HCT116 (cell line): ENCODE measurements at regions not wholly inside any gene's neighbourhood (a gene's known extent, or its start where the extent isn't known, plus 50 kb on each side); places are given as distances from the start of the nearest gene placed in this dataset.

Experiments used
- ATAC-seq: fragments of 200-7000 bp; cut with Tn5 transposase; 2 replicates; pipeline ENCODE4 v1.9.1; 2020; ENCODE audit warnings: mild to moderate bottlenecking, moderate library complexity
- BruUV-seq: library from RNA; stranded (reverse); fragments of 400-500 nt; replicated peaks from 2 replicates; lab custom pipeline; 2021; lab: Mats Ljungman, UMichigan
- CTCF ChIA-PET: fragments of 300-600 bp; sonication (Branson Sonifier 250); formaldehyde crosslinking; loops from one replicate; lab custom pipeline; 2021; ENCODE audit warnings: antibody characterized with exemption; lab: Charles Lee
- POLR2A ChIA-PET: fragments of 300-600, 350-600 bp; sonication (Branson Sonifier 250); formaldehyde crosslinking; loops from one replicate; lab custom pipeline; 2021; ENCODE audit warnings: antibody characterized with exemption; lab: Charles Lee
- RAD21 ChIA-PET, 2 experiments: fragments of 300-600 bp; sonication (Branson Sonifier 250); formaldehyde crosslinking; loops; one replicate each; lab custom pipeline; 2023; ENCODE audit warnings: low total read pairs in 2 of 2; ENCODE audit not compliant: uncharacterized antibody in 2 of 2, unreplicated experiment in 2 of 2, low non-redundant PET in 1 of 2; lab: Charles Lee
- DNase-seq: peaks from one replicate; pipeline ENCODE4 v3.0.0-alpha.2; 2010; ENCODE audit warnings: low read depth, low spot score
- H2AFZ ChIP-seq: fragments of 200-600 bp; shearing (Covaris generic), sonication (generic); 2 replicates; pipeline ENCODE4 v1.6.1; 2017; ENCODE audit warnings: low read depth, mixed run types, mixed read lengths, antibody characterized with exemption, low read length; ENCODE audit not compliant: poor library complexity, severe bottlenecking
- H3K27ac ChIP-seq: 2 replicates; pipeline ENCODE4 v1.5.1; 2012; ENCODE audit warnings: low read depth, low read length
- H3K27me3 ChIP-seq: fragments of 200-600 bp; sonication (generic); 2 replicates; pipeline ENCODE4 v1.6.1; 2016; ENCODE audit warnings: mixed run types, low read length, mixed read lengths; ENCODE audit not compliant: insufficient read depth
- H3K36me3 ChIP-seq, 2 experiments: fragments of 200-500 bp in 1 of 2; fragments of 200-600 bp in 1 of 2; sonication (Bioruptor generic) in 1 of 2; sonication (generic) in 1 of 2; 2 replicates each; pipeline versions ENCODE4 v1.5.1 to v1.6.1; 2014 to 2016; ENCODE audit warnings: low read length in 2 of 2, inconsistent platforms in 1 of 2, mixed read lengths in 1 of 2, mixed run types in 1 of 2; ENCODE audit not compliant: insufficient read depth in 2 of 2, control insufficient read depth in 1 of 2
- H3K4me1 ChIP-seq, 2 experiments: fragments of 200-600 bp in 1 of 2; sonication (generic) in 1 of 2; 2 replicates each; pipeline versions ENCODE4 v1.5.1 to v1.6.1; 2012 to 2017; ENCODE audit warnings: low read length in 2 of 2, inconsistent platforms in 1 of 2, mild to moderate bottlenecking in 1 of 2, mixed read lengths in 1 of 2, mixed run types in 1 of 2, moderate library complexity in 1 of 2; ENCODE audit not compliant: insufficient read depth in 2 of 2, control insufficient read depth in 1 of 2
- H3K4me2 ChIP-seq: fragments of 200-600 bp; sonication (generic); 2 replicates; pipeline ENCODE4 v1.6.1; 2017; ENCODE audit warnings: mixed run types, low read length, mixed read lengths
- H3K4me3 ChIP-seq, 2 experiments: fragments of 200-600 bp in 1 of 2; sonication (generic) in 1 of 2; replicated peaks in 1 of 2; 2 replicates each; pipeline ENCODE4 v1.5.1; 2011 to 2016; ENCODE audit warnings: low read length in 2 of 2, control low read depth in 1 of 2, low read depth in 1 of 2, mild to moderate bottlenecking in 1 of 2, mixed read lengths in 1 of 2, mixed run types in 1 of 2
- H3K79me2 ChIP-seq: fragments of 200-600 bp; sonication (generic); 2 replicates; pipeline ENCODE4 v1.6.1; 2017; ENCODE audit warnings: mild to moderate bottlenecking, mixed run types, low read length, moderate library complexity, mixed read lengths; ENCODE audit not compliant: insufficient read depth
- H3K9ac ChIP-seq: fragments of 200-600 bp; sonication (generic); 2 replicates; pipeline ENCODE4 v1.6.1; 2016; ENCODE audit warnings: low read length, mixed read lengths
- H3K9me2 ChIP-seq: fragments of 200-600 bp; sonication (generic), shearing (Covaris generic); 2 replicates; pipeline ENCODE4 v1.6.1; 2017; ENCODE audit warnings: mixed run types, mild to moderate bottlenecking, moderate library complexity; ENCODE audit not compliant: insufficient read depth
- H3K9me3 ChIP-seq, 2 experiments: fragments of 200-500 bp in 1 of 2; fragments of 200-600 bp in 1 of 2; sonication (Bioruptor generic) in 1 of 2; sonication (generic) in 1 of 2; 2 replicates each; pipeline ENCODE4 v1.6.1; 2014 to 2017; ENCODE audit warnings: low read length in 2 of 2, mixed read lengths in 2 of 2, inconsistent platforms in 1 of 2, low read depth in 1 of 2, mild to moderate bottlenecking in 1 of 2, mixed run types in 1 of 2, moderate library complexity in 1 of 2; ENCODE audit not compliant: control insufficient read depth in 1 of 2, insufficient read depth in 1 of 2
- H4K20me1 ChIP-seq: fragments of 200-600 bp; sonication (generic), shearing (Covaris generic); 2 replicates; pipeline ENCODE4 v1.6.1; 2017; ENCODE audit warnings: mixed run types, mild to moderate bottlenecking, moderate library complexity; ENCODE audit not compliant: insufficient read depth
- ELF1 ChIP-seq: IDR thresholded peaks from 2 replicates; pipeline ENCODE4 v1.6.1; 2012; ENCODE audit warnings: low read depth, borderline replicate concordance
- EZH2 ChIP-seq: fragments of 200-600 bp; sonication (generic); IDR thresholded peaks from 2 replicates; pipeline ENCODE4 v1.6.1; 2017; ENCODE audit warnings: antibody characterized with exemption, mixed run types
- FOSL1 ChIP-seq: IDR thresholded peaks from 2 replicates; pipeline ENCODE4 v1.6.1; 2012; ENCODE audit warnings: low read depth
- POLR2A ChIP-seq: IDR thresholded peaks from 2 replicates; pipeline ENCODE4 v1.7.0; 2011; ENCODE audit warnings: borderline replicate concordance; ENCODE audit not compliant: insufficient read depth, insufficient read length; ENCODE audit errors: extremely low read depth
- SP1 ChIP-seq: IDR thresholded peaks from 2 replicates; pipeline ENCODE4 v1.6.1; 2012; ENCODE audit warnings: low read depth
- YY1 ChIP-seq: IDR thresholded peaks from 2 replicates; pipeline ENCODE4 v1.6.1; 2011; ENCODE audit warnings: low read length, low read depth, moderate library complexity, mild to moderate bottlenecking; ENCODE audit not compliant: insufficient replicate concordance; ENCODE audit errors: extremely low read depth
- ZFX ChIP-seq: fragments of 450-650 bp; IDR thresholded peaks from 2 replicates; pipeline ENCODE4 v1.6.1; 2017
- intact Hi-C: fragments of 100-400 bp; cut with micrococcal nuclease; formaldehyde crosslinking; loops from 2 replicates; pipeline ENCODE4 v1.10.0; 2022
- TF ChIP-seq, protein P1 (sequence below): IDR thresholded peaks from 2 replicates; pipeline ENCODE4 v1.6.1; 2012
- TF ChIP-seq, protein P2 (sequence below): IDR thresholded peaks from 2 replicates; pipeline ENCODE4 v1.6.1; 2012; ENCODE audit warnings: low read depth
- TF ChIP-seq, protein P3 (sequence below): IDR thresholded peaks from 2 replicates; pipeline ENCODE4 v1.6.1; 2011; ENCODE audit warnings: mild to moderate bottlenecking, low read length, moderate library complexity; ENCODE audit not compliant: insufficient replicate concordance; ENCODE audit errors: extremely low read depth

DNA sequence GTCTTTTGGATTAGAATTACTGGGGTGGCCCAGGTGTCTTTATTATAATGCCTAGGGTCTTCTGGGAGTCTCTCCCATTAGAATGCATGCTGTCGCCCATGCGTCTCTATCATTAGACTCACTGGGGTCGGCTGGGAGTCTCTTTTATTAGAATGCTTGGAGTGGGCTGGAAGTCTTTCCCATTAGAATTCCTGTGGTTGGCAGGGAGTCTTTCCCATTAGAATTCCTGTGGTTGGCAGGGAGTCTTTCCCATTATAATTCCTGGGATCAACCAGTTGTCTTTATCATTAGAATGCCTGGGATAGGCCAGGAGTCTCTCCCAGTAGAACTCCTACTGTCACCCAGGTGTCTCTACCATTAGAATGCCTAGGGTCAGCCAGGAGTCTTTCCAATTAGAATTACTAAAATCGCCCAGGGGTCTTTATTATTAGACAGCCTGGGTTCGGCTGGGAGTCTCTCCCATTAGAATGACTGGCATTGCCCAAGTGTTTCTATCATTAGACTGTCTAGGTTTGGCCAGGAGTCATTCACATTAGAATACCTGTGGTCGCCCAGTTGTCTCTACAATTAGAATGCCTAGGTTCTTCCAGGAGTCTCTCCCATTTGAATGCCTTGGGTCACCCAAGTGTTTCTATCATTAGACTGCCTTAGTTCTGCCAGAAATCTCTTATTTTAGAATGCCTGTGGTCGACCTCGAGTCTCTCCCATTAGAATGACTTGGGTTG lies 1558.5 kb downstream of the UQCRFS1 start:
- DNase-seq (no peak), ATAC-seq (no peak)
- Histone ChIP-seq H3K9me2 (no peaks in the 10 kb centered on the region), H4K20me1 (no peaks in the 10 kb centered on the region), H3K79me2 (no peaks in the 10 kb centered on the region), H3K27me3 (no peaks in the 10 kb centered on the region), H3K27ac (no peak overlapping the region), H3K4me2 (no peak overlapping the region), H3K4me1 (no peaks in the 10 kb centered on the region), H3K9me3 (peaks cover 0 to 33% of the 10 kb centered on the region in 2 experiments; a peak in 2 of 4 replicates), H2AFZ (no peak overlapping the region), H3K9ac (no peak overlapping the region), H3K4me3 (no peak overlapping the region), H3K36me3 (no peaks in the 10 kb centered on the region)
- intact Hi-C loops = no loop called here
- no TSS peak for BruUV-seq
- ChIA-PET POLR2A (no interaction called here), RAD21 (no interaction called here), CTCF (no interaction called here)
- no peak for TF ChIP-seq POLR2A
- no peak for TF ChIP-seq SP1
- no peak for TF ChIP-seq FOSL1

DNA sequence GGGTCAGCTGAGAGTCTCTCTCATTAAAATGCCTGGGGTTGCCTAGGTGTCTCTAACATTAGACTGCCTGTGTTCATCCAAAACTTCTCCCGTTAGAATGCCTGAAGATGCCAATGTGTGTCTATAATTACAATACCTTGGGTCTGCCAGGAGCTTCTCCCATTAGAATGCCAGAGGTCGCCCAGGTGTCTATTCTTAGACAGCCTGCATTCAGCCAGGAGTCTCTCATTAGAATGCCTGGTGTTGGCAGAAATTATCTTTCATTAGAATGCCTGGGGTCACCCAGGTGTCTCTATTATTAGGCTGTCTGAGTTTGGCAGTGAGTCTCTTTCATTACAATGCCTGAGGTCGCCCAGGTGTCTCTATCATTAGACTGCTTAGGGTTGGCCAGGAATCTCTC lies 1560.2 kb downstream of the UQCRFS1 start:
- H3K4me1 ChIP-seq = no peaks in the 10 kb centered on the region
- ChIA-PET POLR2A (no interaction called here), RAD21 (no interaction called here), CTCF (no interaction called here)
- no TSS peak for BruUV-seq
- H3K9me2 ChIP-seq = no peaks in the 10 kb centered on the region
- no peak overlapping the region for H2AFZ ChIP-seq
- H3K4me2 ChIP-seq = no peak overlapping the region
- ATAC-seq (no peak), DNase-seq (no peak)
- no peak overlapping the region for H3K4me3 ChIP-seq
- H4K20me1 ChIP-seq = no peaks in the 10 kb centered on the region
- H3K79me2 ChIP-seq = no peaks in the 10 kb centered on the region
- no peak overlapping the region for H3K9ac ChIP-seq
- H3K27ac ChIP-seq = no peak overlapping the region
- intact Hi-C loops = no loop called here
- H3K9me3 ChIP-seq = peaks cover 0 to 21% of the 10 kb centered on the region in 2 experiments; a peak in 2 of 4 replicates
- H3K36me3 ChIP-seq = no peaks in the 10 kb centered on the region
- H3K27me3 ChIP-seq = no peaks in the 10 kb centered on the region
- no peak for TF ChIP-seq EZH2
- no peak for TF ChIP-seq POLR2A
- no peak for TF ChIP-seq ELF1
- no peak for TF ChIP-seq FOSL1
- TF ChIP-seq, protein P1, sequence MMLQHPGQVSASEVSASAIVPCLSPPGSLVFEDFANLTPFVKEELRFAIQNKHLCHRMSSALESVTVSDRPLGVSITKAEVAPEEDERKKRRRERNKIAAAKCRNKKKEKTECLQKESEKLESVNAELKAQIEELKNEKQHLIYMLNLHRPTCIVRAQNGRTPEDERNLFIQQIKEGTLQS = no peak
- TF ChIP-seq ZFX = no peak
- TF ChIP-seq SP1 = no peak
- TF ChIP-seq, protein P2, sequence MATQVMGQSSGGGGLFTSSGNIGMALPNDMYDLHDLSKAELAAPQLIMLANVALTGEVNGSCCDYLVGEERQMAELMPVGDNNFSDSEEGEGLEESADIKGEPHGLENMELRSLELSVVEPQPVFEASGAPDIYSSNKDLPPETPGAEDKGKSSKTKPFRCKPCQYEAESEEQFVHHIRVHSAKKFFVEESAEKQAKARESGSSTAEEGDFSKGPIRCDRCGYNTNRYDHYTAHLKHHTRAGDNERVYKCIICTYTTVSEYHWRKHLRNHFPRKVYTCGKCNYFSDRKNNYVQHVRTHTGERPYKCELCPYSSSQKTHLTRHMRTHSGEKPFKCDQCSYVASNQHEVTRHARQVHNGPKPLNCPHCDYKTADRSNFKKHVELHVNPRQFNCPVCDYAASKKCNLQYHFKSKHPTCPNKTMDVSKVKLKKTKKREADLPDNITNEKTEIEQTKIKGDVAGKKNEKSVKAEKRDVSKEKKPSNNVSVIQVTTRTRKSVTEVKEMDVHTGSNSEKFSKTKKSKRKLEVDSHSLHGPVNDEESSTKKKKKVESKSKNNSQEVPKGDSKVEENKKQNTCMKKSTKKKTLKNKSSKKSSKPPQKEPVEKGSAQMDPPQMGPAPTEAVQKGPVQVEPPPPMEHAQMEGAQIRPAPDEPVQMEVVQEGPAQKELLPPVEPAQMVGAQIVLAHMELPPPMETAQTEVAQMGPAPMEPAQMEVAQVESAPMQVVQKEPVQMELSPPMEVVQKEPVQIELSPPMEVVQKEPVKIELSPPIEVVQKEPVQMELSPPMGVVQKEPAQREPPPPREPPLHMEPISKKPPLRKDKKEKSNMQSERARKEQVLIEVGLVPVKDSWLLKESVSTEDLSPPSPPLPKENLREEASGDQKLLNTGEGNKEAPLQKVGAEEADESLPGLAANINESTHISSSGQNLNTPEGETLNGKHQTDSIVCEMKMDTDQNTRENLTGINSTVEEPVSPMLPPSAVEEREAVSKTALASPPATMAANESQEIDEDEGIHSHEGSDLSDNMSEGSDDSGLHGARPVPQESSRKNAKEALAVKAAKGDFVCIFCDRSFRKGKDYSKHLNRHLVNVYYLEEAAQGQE = no peak
- TF ChIP-seq, protein P3, sequence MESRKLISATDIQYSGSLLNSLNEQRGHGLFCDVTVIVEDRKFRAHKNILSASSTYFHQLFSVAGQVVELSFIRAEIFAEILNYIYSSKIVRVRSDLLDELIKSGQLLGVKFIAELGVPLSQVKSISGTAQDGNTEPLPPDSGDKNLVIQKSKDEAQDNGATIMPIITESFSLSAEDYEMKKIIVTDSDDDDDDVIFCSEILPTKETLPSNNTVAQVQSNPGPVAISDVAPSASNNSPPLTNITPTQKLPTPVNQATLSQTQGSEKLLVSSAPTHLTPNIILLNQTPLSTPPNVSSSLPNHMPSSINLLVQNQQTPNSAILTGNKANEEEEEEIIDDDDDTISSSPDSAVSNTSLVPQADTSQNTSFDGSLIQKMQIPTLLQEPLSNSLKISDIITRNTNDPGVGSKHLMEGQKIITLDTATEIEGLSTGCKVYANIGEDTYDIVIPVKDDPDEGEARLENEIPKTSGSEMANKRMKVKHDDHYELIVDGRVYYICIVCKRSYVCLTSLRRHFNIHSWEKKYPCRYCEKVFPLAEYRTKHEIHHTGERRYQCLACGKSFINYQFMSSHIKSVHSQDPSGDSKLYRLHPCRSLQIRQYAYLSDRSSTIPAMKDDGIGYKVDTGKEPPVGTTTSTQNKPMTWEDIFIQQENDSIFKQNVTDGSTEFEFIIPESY = no peak
- no peak for TF ChIP-seq YY1
